Vagina (tissue), 2 donors: ENCODE measurements at regions not wholly inside any gene's neighbourhood (a gene's known extent, or its start where the extent isn't known, plus 50 kb on each side); places are given as distances from the start of the nearest gene placed in this dataset.

Experiments used
- DNase-seq, 2 donors: peaks; one replicate each; pipeline ENCODE4 v3.0.0-alpha.2; 2017; ENCODE audit errors: extremely low spot score in 2 of 2
- H3K27ac ChIP-seq: fragments of 200-600 bp; sonication (generic); one replicate; pipeline ENCODE4 v1.5.1; 2019
- H3K27me3 ChIP-seq: fragments of 200-600 bp; sonication (generic); one replicate; pipeline ENCODE4 v1.5.1; 2019
- H3K36me3 ChIP-seq, 2 donors: fragments of 200-600 bp; sonication (generic); one replicate each; pipeline ENCODE4 v1.5.1; 2017 to 2019
- H3K4me1 ChIP-seq: fragments of 200-600 bp; sonication (generic); one replicate; pipeline ENCODE4 v1.5.1; 2019
- H3K4me3 ChIP-seq, 2 donors: fragments of 200-600 bp; sonication (generic); 1 replicate in 1 of 2; 2 replicates in 1 of 2; pipeline ENCODE4 v1.5.1; 2016 to 2019
- H3K9me3 ChIP-seq: fragments of 200-600 bp; sonication (generic); one replicate; pipeline ENCODE4 v1.5.1; 2019
- POLR2A ChIP-seq, 2 donors: fragments of 450-650 bp; IDR thresholded peaks; one replicate each; pipeline ENCODE4 v1.6.1; 2017; ENCODE audit warnings: antibody characterized with exemption in 2 of 2, mild to moderate bottlenecking in 2 of 2, moderate library complexity in 2 of 2
- POLR2AphosphoS5 ChIP-seq, 2 donors: sonication (generic); formaldehyde crosslinking; IDR thresholded peaks; one replicate each; pipeline ENCODE4 v1.9.0; 2017; ENCODE audit warnings: antibody characterized with exemption in 2 of 2, mild to moderate bottlenecking in 2 of 2, low read depth in 1 of 2; ENCODE audit not compliant: insufficient read depth in 1 of 2
- intact Hi-C: fragments of 100-400 bp; cut with DNase I; formaldehyde crosslinking; loops from one replicate; pipeline ENCODE4 v1.15.1; 2023
- TF ChIP-seq, protein P1 (sequence below), 3 experiments: fragments of 450-650 bp in 2 of 3; fragments of 200-600 bp in 1 of 3; sonication (generic) in 1 of 3; IDR thresholded peaks; one replicate each; pipeline ENCODE4 v1.5.1; 2017 to 2019; ENCODE audit warnings: antibody characterized with exemption in 3 of 3, mild to moderate bottlenecking in 2 of 3, moderate library complexity in 2 of 3

DNA sequence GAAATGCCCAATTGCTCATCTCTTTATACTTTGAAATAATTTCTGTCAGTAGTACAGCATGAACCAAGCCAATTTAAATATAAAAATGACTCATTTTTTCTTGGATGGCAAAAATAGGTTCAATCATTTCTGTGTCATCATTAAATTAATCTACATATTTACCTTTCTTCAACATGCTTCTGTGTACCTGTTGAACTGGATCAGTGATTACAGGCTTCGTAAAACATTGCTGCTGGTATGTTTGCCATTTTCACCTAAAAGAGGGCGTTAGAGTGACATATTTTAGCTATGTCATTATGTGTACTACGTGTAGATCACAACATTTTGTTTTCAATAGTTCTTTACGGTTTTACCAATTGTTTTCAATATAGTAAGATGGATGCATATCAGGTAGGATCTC lies 340.5 kb upstream of the MAOA start:
- H3K4me1 ChIP-seq: no peaks in the 10 kb centered on the region
- intact Hi-C loops: no loop called here

GRCh38 chrX:43316146-43316545 lies 340.0 kb upstream of the MAOA start:
- DNase-seq: no peak
- no peaks in the 10 kb centered on the region for H3K27me3 ChIP-seq
- no peaks in the 10 kb centered on the region for H3K9me3 ChIP-seq
- intact Hi-C loops: no loop called here
- H3K36me3 ChIP-seq: no peaks in the 10 kb centered on the region
- no peaks in the 10 kb centered on the region for H3K4me1 ChIP-seq
- no peak overlapping the region for H3K4me3 ChIP-seq
- H3K27ac ChIP-seq: no peak overlapping the region
- TF ChIP-seq POLR2A (IDR thresholded peaks at IDR 0.05) (no peak), POLR2AphosphoS5 (IDR thresholded peaks at IDR 0.05; ENCODE audit: insufficient read depth in 1 of 2, low read depth in 1 of 2) (no peak)
- TF ChIP-seq, protein P1, sequence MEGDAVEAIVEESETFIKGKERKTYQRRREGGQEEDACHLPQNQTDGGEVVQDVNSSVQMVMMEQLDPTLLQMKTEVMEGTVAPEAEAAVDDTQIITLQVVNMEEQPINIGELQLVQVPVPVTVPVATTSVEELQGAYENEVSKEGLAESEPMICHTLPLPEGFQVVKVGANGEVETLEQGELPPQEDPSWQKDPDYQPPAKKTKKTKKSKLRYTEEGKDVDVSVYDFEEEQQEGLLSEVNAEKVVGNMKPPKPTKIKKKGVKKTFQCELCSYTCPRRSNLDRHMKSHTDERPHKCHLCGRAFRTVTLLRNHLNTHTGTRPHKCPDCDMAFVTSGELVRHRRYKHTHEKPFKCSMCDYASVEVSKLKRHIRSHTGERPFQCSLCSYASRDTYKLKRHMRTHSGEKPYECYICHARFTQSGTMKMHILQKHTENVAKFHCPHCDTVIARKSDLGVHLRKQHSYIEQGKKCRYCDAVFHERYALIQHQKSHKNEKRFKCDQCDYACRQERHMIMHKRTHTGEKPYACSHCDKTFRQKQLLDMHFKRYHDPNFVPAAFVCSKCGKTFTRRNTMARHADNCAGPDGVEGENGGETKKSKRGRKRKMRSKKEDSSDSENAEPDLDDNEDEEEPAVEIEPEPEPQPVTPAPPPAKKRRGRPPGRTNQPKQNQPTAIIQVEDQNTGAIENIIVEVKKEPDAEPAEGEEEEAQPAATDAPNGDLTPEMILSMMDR (IDR thresholded peaks at IDR 0.05): no peak

More for the DNA sequence above, 340.5 kb upstream of the MAOA start:
- H3K27me3 ChIP-seq: no peaks in the 10 kb centered on the region
- no peak for DNase-seq
- H3K9me3 ChIP-seq: no peaks in the 10 kb centered on the region
- H3K27ac ChIP-seq: no peak overlapping the region
- TF ChIP-seq POLR2A (IDR thresholded peaks at IDR 0.05) (no peak), POLR2AphosphoS5 (IDR thresholded peaks at IDR 0.05; ENCODE audit: insufficient read depth in 1 of 2, low read depth in 1 of 2) (no peak)
- TF ChIP-seq, protein P1 (IDR thresholded peaks at IDR 0.05): no peak
- no peak overlapping the region for H3K4me3 ChIP-seq
- H3K36me3 ChIP-seq: no peaks in the 10 kb centered on the region

DNA sequence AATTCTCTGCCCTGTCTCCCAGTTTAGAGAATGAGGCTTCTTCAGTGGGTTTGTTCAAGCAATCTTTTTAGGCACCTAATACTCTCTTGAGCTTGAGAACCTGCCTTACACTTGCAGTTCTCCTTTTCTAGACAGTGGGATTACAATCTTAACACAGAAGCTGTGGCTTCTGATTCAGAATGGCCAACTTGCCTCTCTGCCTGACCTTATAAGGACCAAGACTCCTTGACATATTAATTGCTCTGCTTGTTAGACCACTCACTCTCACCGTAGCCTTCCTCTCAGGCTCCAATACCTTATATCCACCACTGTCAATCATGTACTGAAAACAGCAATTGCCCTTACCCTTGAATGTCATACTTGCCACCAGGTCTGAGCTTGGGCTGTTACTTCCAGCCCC lies 338.7 kb upstream of the MAOA start:
- H3K27ac ChIP-seq: no peak overlapping the region
- intact Hi-C loops: no loop called here
- no peaks in the 10 kb centered on the region for H3K9me3 ChIP-seq

GRCh38 chrX:43328358-43328946 lies 327.6 kb upstream of the MAOA start:
- H3K9me3 ChIP-seq: no peaks in the 10 kb centered on the region
- no peaks in the 10 kb centered on the region for H3K27me3 ChIP-seq
- no peaks in the 10 kb centered on the region for H3K36me3 ChIP-seq
- H3K4me3 ChIP-seq: no peak overlapping the region
- H3K4me1 ChIP-seq: no peaks in the 10 kb centered on the region
- TF ChIP-seq POLR2A (IDR thresholded peaks at IDR 0.05) (no peak), POLR2AphosphoS5 (IDR thresholded peaks at IDR 0.05; ENCODE audit: insufficient read depth in 1 of 2, low read depth in 1 of 2) (no peak)
- TF ChIP-seq, protein P1 (IDR thresholded peaks at IDR 0.05): no peak
- intact Hi-C loops: no loop called here
- DNase-seq: no peak
- no peak overlapping the region for H3K27ac ChIP-seq

More for the DNA sequence above, 338.7 kb upstream of the MAOA start:
- Histone ChIP-seq H3K36me3 (no peaks in the 10 kb centered on the region), H3K4me3 (no peak overlapping the region), H3K4me1 (no peaks in the 10 kb centered on the region), H3K27me3 (no peaks in the 10 kb centered on the region)
- DNase-seq: no peak
- TF ChIP-seq POLR2A (IDR thresholded peaks at IDR 0.05) (no peak), POLR2AphosphoS5 (IDR thresholded peaks at IDR 0.05; ENCODE audit: insufficient read depth in 1 of 2, low read depth in 1 of 2) (no peak)
- TF ChIP-seq, protein P1 (IDR thresholded peaks at IDR 0.05): no peak

DNA sequence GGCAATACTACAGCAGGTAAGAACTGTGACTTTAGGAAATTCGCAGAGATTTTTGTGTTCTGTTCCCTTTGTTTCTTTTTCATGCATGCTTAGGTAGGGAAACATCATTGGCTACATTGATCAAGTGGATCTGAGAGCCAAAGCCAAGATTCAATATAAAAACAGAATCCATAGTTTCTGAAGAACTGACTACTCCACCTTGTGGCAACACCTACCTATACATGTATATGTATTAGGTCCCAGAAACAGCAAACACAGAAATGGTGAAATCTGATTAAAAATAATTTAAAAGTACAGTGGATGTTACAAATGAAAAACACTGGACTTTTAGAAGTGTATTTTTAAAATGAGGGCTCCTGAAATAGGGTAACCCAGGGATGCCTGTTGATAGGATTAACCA lies 322.6 kb upstream of the MAOA start:
- Histone ChIP-seq H3K36me3 (no peaks in the 10 kb centered on the region), H3K4me1 (no peaks in the 10 kb centered on the region), H3K9me3 (peaks cover 3% of the 10 kb centered on the region), H3K27ac (no peak overlapping the region), H3K27me3 (no peaks in the 10 kb centered on the region), H3K4me3 (no peak overlapping the region)
- intact Hi-C loops: no loop called here
- TF ChIP-seq, protein P1 (IDR thresholded peaks at IDR 0.05): no peak
- no peak for TF ChIP-seq POLR2A (IDR thresholded peaks at IDR 0.05)
- TF ChIP-seq POLR2AphosphoS5 (IDR thresholded peaks at IDR 0.05; ENCODE audit: insufficient read depth in 1 of 2, low read depth in 1 of 2): no peak
- no peak for DNase-seq
